Islet of Langerhans (tissue), 1 donor: ENCODE measurements at regions not wholly inside any gene's neighbourhood (a gene's known extent, or its start where the extent isn't known, plus 50 kb on each side); places are given as distances from the start of the nearest gene placed in this dataset.
"Not testable (repeated sequence)": the region's sequence is repeated elsewhere in the genome, so short reads cannot be mapped to it uniquely, and the experiment has no call there.

Experiments
- FAIRE-seq: peaks from one replicate; lab custom pipeline; 2011; peaks lifted over from hg19 to GRCh38; lab: Jason Lieb, UNC

DNA sequence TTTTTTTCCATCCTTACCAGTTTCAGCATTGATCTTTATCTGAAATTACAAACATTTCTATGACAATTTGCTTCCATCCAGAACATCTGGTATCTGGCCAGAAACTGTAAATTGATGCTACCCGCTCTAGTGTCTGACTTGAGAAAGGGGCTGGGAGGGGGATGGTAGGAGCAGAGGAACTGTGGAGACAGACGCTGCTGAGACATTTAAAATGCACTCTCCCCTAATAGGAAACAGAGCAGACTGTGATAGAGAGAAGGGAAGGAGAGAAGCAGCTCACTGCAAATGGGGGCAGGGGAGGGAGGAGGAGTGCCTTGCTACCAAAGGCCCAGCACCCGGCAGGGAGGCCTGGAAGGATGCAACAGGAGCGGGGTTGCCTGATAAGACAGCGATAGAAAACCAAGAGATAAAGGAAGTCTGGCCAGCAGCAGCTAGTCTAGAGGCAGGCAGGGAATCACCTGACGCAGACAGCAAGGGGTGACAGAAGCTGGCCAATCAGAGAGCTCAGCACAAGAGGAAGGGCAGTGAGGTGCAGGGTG lies 195.5 kb upstream of the NFIA start:
- no peak for FAIRE-seq

DNA sequence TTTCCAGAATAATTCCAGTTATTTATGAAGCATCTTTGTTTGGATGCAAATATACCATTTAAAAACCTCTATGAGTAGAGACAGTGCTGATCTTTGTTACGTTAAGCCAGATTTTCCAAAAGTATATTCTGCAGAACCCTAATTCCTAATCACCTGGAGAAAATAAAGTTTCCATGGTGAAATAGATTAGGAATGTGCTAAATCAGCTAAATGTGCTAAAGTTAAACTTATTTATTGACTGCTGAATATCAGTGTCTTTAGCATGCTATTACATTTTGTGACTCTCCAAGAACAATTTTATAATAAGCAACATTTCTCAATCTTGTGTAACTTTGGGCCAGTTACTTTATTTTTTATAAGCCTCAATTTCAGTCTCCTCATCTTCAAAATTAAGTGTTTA lies 196.3 kb upstream of the NFIA start:
- no peak for FAIRE-seq

DNA sequence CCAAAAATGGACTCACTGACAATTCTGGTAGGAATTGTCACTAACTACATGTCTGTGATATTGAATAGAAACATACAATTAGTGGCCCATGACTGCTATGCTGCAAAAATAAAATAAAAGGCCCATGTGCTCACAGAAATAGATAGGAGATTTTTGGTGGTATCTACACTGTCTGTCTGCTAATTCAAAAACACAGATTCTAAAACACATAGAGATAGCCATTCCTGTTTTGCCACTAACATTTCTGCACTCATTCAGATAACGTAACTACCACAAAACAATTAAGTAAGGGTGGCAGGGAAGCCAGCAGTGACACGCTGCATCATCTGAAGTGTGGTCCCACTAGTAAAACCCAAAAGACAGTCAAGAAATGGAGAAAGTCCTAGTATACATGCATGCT lies 202.2 kb upstream of the NFIA start:
- FAIRE-seq: no peak

DNA sequence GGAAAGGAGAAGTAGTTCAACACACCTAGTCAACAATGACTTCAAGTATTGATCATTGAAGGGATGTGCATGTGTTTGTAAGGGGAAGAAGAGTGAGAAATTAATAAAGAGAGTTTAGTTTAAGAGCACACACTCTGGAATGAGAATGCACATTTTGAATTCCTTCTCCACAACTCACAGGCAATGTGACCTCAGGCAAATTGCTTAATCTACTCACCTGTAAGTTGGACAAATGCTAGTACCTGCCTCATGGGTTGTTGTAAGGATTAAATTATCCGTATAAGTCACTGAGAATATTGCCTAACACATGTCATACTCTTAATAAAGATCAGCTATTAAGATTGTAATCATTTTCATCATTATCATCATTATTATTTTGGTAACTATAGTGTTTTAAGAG lies 204.0 kb upstream of the NFIA start:
- no peak for FAIRE-seq

DNA sequence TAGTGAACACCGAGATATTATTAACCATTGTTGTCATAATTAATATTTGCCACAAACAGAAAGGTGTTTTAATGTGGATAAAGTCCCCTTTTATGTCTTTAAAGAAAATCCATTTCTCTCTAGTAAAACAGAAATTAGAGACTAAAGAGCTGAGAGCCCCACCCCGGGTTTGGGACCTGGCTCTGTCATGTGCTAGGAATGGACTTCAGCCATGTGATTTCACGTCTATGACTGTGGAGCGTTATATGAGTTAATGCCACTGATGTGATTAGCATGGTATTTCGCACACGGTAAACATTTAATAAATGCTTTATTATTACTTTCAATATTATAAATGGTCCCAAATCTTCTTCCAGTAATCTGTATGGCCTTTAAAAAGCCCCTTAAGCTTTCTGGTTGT lies 205.0 kb upstream of the NFIA start:
- FAIRE-seq: no peak

DNA sequence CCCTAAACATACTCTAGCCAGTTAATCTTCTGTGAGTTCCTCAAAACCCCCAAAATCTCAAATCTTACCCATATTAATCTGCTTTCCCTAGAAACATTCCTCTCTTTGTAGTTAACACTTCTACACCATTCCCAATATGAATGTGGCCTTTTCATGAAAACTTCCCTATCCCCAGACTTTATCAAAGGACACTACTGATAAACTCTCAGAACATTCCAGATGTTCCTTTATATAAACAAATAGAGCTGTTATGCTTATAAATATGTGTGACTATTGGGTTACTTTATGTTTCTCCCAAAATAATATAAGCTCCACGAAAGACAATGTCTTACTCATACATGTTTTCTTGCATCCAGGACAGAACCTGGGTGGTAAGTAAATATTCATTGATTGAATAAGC lies 205.4 kb upstream of the NFIA start:
- no peak for FAIRE-seq

DNA sequence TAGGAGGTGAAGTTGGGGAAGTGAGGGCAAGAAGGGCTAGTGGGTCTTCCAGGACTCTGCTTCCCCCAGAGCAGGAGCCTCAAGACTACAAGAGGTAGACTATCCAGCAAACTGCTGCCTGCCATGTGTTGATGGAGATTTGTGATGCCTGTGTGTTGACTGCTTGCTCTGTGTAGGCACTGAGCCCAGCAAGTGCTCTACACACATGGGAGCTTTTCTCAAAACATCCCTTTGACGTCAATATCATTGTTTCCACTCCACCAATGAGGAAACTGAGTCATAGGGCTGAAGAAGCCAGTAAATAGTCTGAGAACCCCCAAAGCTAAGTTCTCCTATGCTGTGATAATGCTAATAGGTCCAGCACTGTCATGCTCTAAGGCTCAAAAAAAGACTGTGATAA lies 207.2 kb upstream of the NFIA start:
- FAIRE-seq: no peak

DNA sequence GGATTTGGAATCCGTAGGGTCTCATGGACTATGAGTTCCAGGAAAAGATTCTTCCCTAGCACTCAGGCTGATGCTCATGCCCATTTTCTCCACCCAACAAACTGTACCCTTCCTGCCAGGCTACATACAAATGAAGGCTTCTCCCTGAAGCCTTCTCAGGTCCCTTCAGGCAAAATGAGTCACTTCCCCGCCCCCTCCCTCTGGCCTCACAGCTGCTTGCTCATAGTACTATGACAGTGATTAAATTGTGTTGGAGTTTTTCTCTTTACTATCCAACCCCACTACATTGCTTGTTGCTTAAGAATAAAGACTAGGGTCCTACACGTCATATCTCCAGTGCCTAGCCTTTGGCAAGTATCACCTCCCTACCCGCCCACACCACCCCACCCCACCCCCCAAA lies 207.6 kb upstream of the NFIA start:
- FAIRE-seq: no peak

DNA sequence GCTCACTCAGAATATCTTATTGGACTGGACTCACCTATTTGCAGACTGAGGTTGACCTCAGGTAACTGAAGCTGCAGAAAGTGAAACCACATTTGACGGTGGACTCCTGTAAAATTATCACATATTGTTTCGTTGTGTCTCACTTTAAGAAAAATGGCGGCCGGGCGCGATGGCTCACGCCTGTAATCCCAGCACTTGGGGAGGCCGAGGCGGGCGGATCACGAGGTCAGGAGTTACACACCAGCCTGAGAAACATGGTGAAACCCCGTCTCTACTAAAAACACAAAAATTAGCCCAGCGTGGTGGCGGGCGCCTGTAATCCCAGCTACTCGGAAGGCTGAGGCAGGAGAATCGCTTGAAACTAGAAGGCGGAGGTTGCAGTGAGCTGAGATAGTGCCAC lies 209.0 kb upstream of the NFIA start:
- FAIRE-seq: not testable (repeated sequence)

DNA sequence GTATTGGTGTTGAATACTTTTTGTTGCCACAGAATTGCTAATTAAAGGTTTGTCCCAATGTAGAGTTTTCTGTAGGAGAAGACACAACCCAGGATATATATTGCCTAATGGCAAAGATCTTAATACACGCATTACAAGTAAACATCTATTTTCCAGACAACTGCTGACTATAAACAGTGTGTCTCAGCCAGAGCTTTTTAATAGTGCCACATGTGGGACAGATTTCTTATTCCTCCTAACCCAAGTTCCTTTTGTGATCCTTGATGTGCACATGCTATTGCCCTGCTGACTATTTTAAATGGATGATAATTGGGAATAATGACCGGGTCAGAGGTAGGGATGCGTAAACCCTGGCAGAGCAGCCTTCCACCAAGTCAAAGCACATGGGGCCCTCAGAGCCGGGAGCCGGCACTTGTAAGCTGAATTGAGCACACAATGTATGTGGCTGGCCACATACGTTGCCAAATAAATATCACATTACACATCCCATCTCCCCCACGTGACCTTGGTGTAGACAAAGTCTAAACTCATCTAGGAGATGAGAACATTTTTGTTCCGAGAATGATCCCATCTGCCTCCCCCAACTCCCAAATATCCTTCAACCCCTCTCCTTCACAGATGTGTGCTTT lies 209.8 kb upstream of the NFIA start:
- FAIRE-seq: no peak

DNA sequence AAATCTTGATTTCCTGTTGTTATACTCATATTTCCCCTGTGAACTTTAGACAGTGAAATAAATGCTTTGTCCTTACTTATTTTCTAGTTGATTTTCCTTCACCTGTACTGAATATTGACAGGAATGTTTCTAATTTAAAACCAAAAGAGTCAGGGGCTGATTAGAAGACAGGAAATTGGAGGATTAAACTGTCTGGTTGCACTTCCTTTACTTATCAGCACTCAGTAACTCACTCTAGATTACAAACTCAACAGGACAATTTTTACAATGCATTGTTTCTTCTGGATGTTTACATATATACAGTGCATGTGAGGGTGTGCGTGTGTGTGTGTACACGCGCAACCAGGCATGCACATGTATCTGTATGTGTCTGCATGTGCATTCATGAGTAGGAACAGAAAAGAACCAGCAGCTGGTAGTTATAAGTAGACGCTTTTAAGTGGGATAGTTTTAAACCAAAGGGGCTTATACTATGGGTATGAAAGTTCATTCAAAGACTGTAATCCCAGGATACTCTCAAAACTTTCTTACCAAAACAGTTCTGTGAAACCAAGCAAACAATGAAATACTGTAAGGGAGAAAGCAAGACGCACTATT lies 212.0 kb upstream of the NFIA start:
- FAIRE-seq: no peak

DNA sequence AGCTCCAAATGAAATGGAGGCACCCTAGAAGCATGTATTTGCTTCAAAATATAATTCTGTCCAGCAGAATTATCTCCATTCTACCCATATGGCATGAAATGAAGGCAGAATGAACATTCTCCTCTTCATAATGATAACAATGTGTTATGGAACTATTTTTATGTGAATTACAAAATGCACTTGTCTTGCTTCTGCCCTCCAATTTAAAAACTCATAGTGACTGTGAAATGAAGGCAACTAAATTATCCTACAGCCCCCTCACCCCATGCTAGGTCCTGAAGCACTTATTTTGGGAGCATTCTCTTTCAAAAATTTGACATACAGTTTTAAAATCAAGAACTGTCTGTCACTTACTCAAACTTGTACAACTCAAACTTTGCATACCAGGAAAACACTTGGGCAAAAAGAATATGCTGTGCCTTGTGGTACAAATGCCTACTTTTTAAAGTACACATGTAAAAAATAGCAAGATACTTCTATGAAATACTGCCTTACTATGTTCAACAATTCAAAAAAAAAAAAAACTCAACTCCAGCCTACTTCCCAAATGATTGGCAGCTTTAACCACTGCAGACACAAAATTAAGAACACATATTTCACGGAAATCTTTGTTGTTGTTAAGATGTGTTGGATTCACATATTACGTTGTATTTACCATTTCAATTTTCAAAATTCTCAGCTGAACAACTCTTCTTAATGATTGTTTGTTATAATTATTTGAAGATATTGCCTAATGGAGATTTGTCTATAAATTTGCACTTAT lies 213.3 kb upstream of the NFIA start:
- no peak for FAIRE-seq

DNA sequence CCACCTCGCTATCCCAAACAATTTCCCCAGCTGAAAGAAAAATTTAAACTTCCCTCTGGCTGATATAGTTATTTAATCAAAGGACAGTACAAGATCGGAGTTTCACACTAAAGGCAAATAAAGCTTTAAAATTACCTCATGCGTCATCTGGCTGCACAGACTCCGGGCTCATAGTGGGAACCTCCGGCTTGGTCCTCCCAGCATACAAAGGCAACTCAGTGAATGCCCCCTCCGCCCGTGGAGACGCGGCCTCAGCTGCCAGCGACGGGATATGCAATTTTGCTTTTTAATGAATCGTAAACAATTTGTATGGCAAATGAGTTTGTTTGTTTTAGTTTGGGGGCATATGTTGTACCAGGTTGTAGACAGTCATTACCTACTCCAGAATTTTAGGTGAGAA lies 214.6 kb upstream of the NFIA start:
- FAIRE-seq: no peak

DNA sequence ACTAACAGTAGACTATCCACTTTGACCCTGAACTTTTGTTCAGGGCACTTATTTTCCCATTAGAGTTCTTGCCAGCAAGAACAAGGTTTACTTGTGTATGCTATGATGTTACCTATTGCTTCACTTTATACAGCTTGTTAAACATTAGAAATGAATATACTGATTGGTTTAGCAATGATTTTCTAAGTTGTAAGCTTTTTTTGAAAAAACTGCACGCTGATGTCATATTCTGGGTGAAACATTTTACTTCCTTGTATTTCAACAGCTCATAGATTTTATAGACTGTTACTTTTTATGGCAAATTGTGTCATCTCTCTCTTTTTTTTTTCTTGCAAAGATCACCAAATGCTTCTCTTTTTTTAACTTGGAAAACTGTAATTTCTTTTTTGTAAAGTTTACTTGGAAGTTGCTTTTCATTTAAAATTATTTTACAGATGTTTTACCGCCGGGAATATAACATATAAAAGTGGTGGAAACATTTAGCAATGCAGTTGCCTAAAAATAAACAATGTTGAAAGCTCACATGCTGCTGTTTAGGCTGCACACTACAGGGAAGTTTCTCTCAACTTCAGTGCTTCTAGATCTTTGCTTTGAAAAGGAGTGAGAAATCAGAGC lies 215.3 kb upstream of the NFIA start:
- no peak for FAIRE-seq

DNA sequence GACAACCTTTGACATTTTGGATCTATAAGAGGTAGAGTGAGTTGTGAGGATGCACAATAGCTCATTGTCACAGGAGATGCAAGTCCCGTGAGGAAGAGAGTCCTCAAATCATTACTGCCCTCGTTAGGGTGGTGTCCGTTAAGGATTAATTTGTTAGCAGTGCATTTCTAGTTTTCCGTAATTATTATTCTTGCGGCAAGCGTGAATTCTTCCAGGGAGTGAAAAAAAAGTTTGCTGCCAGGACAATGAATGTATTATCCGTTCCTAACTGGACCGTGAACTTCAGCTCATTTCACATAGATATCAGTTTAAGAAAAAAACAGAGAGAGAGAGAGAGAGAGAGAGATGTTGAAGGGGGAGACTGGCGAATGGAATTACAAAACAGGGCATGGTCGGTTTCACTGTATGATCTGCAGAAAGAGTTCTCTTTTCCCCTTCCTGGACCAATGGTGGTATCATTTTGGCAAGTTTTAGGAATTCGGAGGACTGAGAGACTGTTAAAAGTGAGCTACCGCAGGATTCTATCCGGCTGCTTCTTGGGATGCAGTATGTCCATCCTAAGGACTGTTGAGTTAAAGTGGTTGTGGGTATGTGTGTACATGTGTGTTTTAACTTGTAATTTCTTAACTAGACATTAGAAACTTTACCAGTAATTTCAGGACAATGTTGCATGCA lies 216.0 kb upstream of the NFIA start:
- FAIRE-seq: no peak

DNA sequence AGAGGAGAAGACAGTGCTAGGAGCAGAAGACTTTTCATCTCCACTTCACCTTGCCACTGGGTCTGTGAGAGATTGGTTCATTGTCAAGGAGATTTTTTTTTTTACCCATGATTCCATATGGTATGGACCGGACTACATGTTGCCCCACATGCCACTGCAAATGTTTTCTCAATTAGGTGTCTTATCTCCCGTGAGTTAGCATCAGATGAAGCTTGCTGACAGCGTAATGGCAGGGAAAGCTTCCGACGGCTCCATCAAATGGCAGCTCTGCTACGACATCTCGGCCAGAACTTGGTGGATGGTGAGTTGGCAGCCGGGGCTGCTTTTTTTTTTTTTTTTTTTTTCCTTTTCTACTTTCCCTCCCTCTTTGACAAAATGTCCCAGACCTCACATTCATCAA lies 217.2 kb upstream of the NFIA start:
- no peak for FAIRE-seq

DNA sequence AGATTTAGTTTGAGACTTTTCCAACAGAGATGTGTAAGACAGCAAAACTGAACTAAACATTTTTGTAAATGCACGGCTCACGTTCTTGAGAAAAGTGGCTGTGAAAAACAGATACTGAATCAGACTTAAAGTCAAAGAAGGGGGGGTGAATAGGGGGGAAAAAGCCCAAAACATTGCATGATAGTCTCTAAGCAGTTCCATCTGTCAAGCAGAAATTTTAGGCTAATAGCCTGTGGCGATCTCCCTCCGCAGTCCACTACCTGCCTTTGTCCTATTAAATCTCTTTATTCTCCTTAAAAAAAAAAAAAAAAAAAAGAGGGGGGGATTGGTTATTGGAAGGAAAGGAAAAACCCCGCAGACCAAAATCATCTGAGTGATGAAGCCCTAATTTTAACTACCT lies 217.6 kb upstream of the NFIA start:
- no peak for FAIRE-seq

DNA sequence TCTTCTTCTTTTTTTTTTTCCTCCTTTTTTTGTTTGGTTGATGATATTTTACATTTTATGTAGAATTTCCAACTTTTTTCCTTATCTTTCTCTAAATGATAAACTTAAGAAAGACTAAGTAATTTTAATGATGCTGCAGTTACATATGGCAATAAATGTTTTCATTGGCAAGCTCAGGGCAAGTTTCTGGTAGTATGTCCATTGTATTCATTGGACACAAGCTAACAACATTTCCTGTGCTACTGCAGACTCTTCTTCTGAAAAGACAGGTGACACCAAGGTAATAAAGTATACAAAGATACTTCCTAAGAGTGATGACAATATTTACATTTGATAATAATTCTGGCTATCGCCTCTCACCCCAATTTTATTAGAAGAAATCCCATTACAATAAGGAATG lies 219.2 kb upstream of the NFIA start:
- no peak for FAIRE-seq

DNA sequence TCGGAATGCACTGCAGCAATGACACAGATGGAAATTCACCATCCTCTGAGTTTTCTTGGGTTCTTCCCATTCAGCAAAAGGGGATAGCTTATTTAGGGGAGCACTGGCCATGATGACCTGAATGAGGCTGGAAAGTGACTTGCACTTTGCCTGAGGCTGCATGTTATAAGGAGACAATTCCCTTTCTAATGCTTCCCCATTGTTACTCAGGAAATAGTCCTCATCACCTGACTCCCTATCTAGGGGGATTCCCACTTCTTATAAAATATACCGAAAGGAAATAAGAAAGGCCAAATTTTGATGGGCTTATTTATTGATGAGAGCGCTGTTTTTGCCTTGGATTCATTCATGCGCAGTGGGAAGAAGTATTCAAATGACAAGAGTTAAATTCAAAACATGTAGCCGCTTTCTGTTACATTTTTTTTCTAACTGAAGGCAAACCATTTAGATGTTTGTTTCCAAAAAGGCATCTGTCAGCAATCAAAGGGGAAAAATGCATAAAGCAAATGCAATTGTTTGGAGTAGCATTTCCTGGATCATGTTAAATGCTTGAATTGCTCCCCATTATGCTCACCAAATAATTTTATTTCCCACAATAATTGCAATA lies 220.3 kb upstream of the NFIA start:
- FAIRE-seq: no peak

DNA sequence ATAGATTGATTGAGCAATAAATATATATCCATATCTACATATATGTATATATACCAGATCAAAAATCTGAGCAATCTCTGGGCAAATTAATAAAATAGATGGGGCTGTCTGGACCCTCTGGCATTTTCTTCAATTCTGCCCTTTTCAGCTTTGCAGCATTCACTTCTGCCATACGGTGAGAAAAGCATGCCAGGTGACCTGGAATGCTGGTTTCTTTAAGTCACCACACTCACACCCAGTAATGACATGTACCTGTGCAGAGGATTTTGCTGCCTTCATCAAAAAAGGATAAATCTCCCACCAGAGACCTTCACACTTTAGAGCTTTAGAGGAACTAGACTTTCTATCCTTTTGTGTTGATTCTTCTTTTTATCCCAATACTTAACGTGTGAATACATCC lies 223.2 kb upstream of the NFIA start:
- no peak for FAIRE-seq

DNA sequence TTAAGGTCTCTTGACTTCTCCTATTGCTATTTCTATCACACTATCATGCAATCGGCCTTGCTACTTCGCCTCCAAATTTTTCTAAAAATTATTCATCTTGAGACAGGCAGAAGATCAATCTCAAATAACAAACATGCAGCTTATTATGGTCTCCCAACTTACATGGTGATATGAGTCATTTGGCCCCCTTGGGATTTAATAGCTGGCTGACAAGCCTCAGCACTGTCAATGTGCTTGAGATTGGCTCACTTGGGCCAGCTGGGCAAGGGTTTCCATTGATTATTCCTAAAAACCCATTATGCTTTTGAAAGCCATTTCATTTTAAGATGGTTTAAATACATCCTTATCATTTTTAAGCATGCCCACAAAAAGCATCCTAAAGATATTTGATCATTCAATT lies 224.5 kb upstream of the NFIA start:
- no peak for FAIRE-seq

DNA sequence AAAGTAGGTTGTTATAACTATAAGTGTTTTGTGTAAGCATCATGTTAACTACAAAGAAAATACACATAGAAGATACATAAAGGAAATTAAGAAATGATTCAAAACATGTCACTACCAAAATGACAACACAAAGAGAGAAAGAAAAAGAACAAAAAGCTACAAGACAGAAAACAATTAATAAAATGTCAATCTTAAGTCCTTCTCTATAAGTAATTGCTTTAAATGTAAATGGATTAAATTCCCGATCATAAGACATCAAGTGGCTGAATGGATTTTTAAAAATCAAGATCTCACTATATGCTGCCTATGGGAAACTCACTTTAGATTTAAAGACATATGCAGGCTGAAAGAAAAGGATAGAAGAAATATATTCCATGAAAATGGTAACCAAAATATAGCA lies 232.3 kb upstream of the NFIA start:
- no peak for FAIRE-seq
